Esophagus muscularis mucosa (tissue), 4 donors: ENCODE measurements at regions not wholly inside any gene's neighbourhood (a gene's known extent, or its start where the extent isn't known, plus 50 kb on each side); places are given as distances from the start of the nearest gene placed in this dataset.
"Not testable (repeated sequence)": the region's sequence is repeated elsewhere in the genome, so short reads cannot be mapped to it uniquely, and the experiment has no call there.

Experiments
- DNase-seq: peaks from one replicate; pipeline ENCODE4 v3.0.0-alpha.2; 2017; ENCODE audit errors: extremely low spot score
- H3K27ac ChIP-seq, 4 donors: fragments of 200-600 bp; sonication (generic); replicated peaks in 1 of 4; 1 replicate in 3 of 4; 2 replicates in 1 of 4; pipeline ENCODE4 v1.5.1; 2016 to 2019; ENCODE audit warnings: mild to moderate bottlenecking in 1 of 4
- H3K27me3 ChIP-seq, 4 donors: fragments of 200-600 bp; sonication (generic); one replicate each; pipeline versions ENCODE4 v1.5.1 to v1.6.0; 2016 to 2019
- H3K36me3 ChIP-seq, 4 donors: fragments of 200-600 bp; sonication (generic); one replicate each; pipeline ENCODE4 v1.5.1; 2016 to 2019
- H3K4me1 ChIP-seq, 4 donors: fragments of 200-600 bp; sonication (generic); one replicate each; pipeline ENCODE4 v1.5.1; 2016 to 2019
- H3K4me3 ChIP-seq, 4 donors: fragments of 200-600 bp; sonication (generic); 1 replicate in 2 of 4; 2 replicates in 2 of 4; pipeline ENCODE4 v1.5.1; 2016 to 2019; ENCODE audit warnings: mild to moderate bottlenecking in 4 of 4, moderate library complexity in 1 of 4
- H3K9me3 ChIP-seq, 4 donors: fragments of 200-600 bp; sonication (generic); 1 replicate in 3 of 4; 2 replicates in 1 of 4; pipeline ENCODE4 v1.5.1; 2016 to 2019
- CTCF ChIP-seq, 3 experiments: fragments of 200-600 bp in 2 of 3; fragments of 450-650 bp in 1 of 3; sonication (generic) in 2 of 3; IDR thresholded peaks; one replicate each; pipeline ENCODE4 v1.5.1; 2017 to 2019; ENCODE audit warnings: antibody characterized with exemption in 3 of 3, mild to moderate bottlenecking in 2 of 3, moderate library complexity in 1 of 3
- EP300 ChIP-seq: sonication (generic); formaldehyde crosslinking; IDR thresholded peaks from one replicate; pipeline ENCODE4 v1.6.1; 2017; ENCODE audit warnings: antibody characterized with exemption
- POLR2A ChIP-seq: fragments of 450-650 bp; IDR thresholded peaks from one replicate; pipeline ENCODE4 v1.6.1; 2017; ENCODE audit warnings: antibody characterized with exemption, moderate library complexity, mild to moderate bottlenecking, low read depth
- POLR2AphosphoS5 ChIP-seq, 2 donors: sonication (generic); formaldehyde crosslinking; IDR thresholded peaks; one replicate each; pipeline ENCODE4 v1.6.1; 2017; ENCODE audit warnings: antibody characterized with exemption in 2 of 2
- WGBS: methylation state at CpG from one replicate; pipeline ENCODE4 v1.1.5; 2018; 5-methylcytosine and 5-hydroxymethylcytosine counted together
- intact Hi-C: fragments of 100-400 bp; cut with DNase I; formaldehyde crosslinking; loops from one replicate; pipeline ENCODE4 v1.15.1; 2023

- no peaks in the 10 kb centered on the region for H3K36me3 ChIP-seq
- no peak overlapping the region for H3K4me3 ChIP-seq
- TF ChIP-seq POLR2AphosphoS5 (IDR thresholded peaks at IDR 0.05) (no peak), POLR2A (no peak), CTCF (IDR thresholded peaks at IDR 0.05) (no peak), EP300 (no peak)
- H3K27me3 ChIP-seq, result no peaks in the 10 kb centered on the region
- H3K9me3 ChIP-seq, result no peaks in the 10 kb centered on the region
- H3K4me1 ChIP-seq, result no peaks in the 10 kb centered on the region
- no peak for DNase-seq
- WGBS, result 90% methylated on average over 4 of the region's 4 CpGs
- no peak overlapping the region for H3K27ac ChIP-seq
- intact Hi-C loops, result no loop called here
Observed at GRCh38 chr2:217597145-217597544, 405.6 kb downstream of the TNS1 start.

- no peaks in the 10 kb centered on the region for H3K4me1 ChIP-seq
- H3K9me3 ChIP-seq, result no peaks in the 10 kb centered on the region
- H3K36me3 ChIP-seq, result no peaks in the 10 kb centered on the region
- no peak overlapping the region for H3K4me3 ChIP-seq
- intact Hi-C loops, result no loop called here
- DNase-seq, result peak; percentile 88
- WGBS, result 78% methylated on average over 4 of the region's 4 CpGs
- no peak overlapping the region for H3K27ac ChIP-seq
- TF ChIP-seq POLR2A (no peak), POLR2AphosphoS5 (IDR thresholded peaks at IDR 0.05) (no peak), CTCF (IDR thresholded peaks at IDR 0.05) (no peak), EP300 (no peak)
- H3K27me3 ChIP-seq, result no peaks in the 10 kb centered on the region
Observed at GRCh38 chr2:217593732-217594131, 409.1 kb downstream of the TNS1 start.

- Histone ChIP-seq H3K4me1 (peaks cover 5 to 16% (median 13%) of the 10 kb centered on the region in 4 donors), H3K9me3 (no peaks in the 10 kb centered on the region), H3K36me3 (no peaks in the 10 kb centered on the region), H3K4me3 (no peak overlapping the region), H3K27ac (no peak overlapping the region), H3K27me3 (no peaks in the 10 kb centered on the region)
- TF ChIP-seq EP300 (no peak), POLR2A (no peak), CTCF (IDR thresholded peaks at IDR 0.05) (no peak), POLR2AphosphoS5 (IDR thresholded peaks at IDR 0.05) (no peak)
- no peak for DNase-seq
- intact Hi-C loops, result no loop called here
- WGBS, result 84% methylated on average over 4 of the region's 4 CpGs
Observed at GRCh38 chr2:217588266-217588665, 414.5 kb downstream of the TNS1 start.

GRCh38 chr2:217585362-217585761 is 417.4 kb downstream of the TNS1 start:
- H3K27ac ChIP-seq, result no peak overlapping the region
- peak in 1 of 2 donors; percentile 34 for TF ChIP-seq POLR2AphosphoS5 (IDR thresholded peaks at IDR 0.05)
- no peak for TF ChIP-seq EP300
- DNase-seq, result peak; percentile 68

GRCh38 chr2:217580407-217580806 is 422.4 kb downstream of the TNS1 start:
- not testable (repeated sequence) for H3K4me1 ChIP-seq

More at GRCh38 chr2:217585362-217585761, 417.4 kb downstream of the TNS1 start:
- Histone ChIP-seq H3K36me3 (no peaks in the 10 kb centered on the region), H3K4me3 (no peak overlapping the region), H3K27me3 (no peaks in the 10 kb centered on the region), H3K4me1 (peaks cover 5 to 16% (median 13%) of the 10 kb centered on the region in 4 donors), H3K9me3 (no peaks in the 10 kb centered on the region)
- intact Hi-C loops, result no loop called here
- 30% methylated on average over 3 of the region's 3 CpGs for WGBS

GRCh38 chr2:217573571-217573970 is 429.2 kb downstream of the TNS1 start:
- intact Hi-C loops, result no loop called here
- Histone ChIP-seq H3K4me3 (no peak overlapping the region), H3K36me3 (peaks cover 0 to 6% (median 0%) of the 10 kb centered on the region in 4 donors), H3K27ac (no peak overlapping the region), H3K4me1 (no peaks in the 10 kb centered on the region), H3K9me3 (no peaks in the 10 kb centered on the region), H3K27me3 (no peaks in the 10 kb centered on the region)
- DNase-seq, result no peak
- WGBS, result 88% methylated on average over 3 of the region's 3 CpGs
- TF ChIP-seq POLR2AphosphoS5 (IDR thresholded peaks at IDR 0.05), result no peak
- TF ChIP-seq CTCF (IDR thresholded peaks at IDR 0.05), result no peak
- no peak for TF ChIP-seq EP300
- no peak for TF ChIP-seq POLR2A

More at GRCh38 chr2:217580407-217580806, 422.4 kb downstream of the TNS1 start:
- H3K36me3 ChIP-seq, H3K27me3 ChIP-seq, intact Hi-C loops, H3K4me3 ChIP-seq, DNase-seq, H3K27ac ChIP-seq, H3K9me3 ChIP-seq: not testable (repeated sequence)
- 83% methylated on average over 1 of the region's 1 CpG for WGBS
